K562 (cell line): ENCODE measurements at regions not wholly inside any gene's neighbourhood (a gene's known extent, or its start where the extent isn't known, plus 50 kb on each side); places are given as distances from the start of the nearest gene placed in this dataset.

ENCODE experiments used
- ARID3A ChIP-seq: IDR thresholded peaks from 2 replicates; pipeline ENCODE4 v1.6.1; 2012; ENCODE audit warnings: low read depth, low read length, improper control_type of control experiment, borderline replicate concordance
- ARID4B ChIP-seq: sonication (generic); formaldehyde crosslinking; IDR thresholded peaks from 2 replicates; pipeline ENCODE4 v1.8.0; 2022; ENCODE audit warnings: mild to moderate bottlenecking, missing genetic modification reagents
- HIVEP1 ChIP-seq: fragments of 250-450 bp; sonication (Bioruptor Pico); IDR thresholded peaks from 2 replicates; pipeline ENCODE4 v1.4.0; 2020; ENCODE audit warnings: mild to moderate bottlenecking
- PML ChIP-seq: IDR thresholded peaks from 2 replicates; pipeline ENCODE4 v1.6.1; 2012; ENCODE audit warnings: low read length, inconsistent platforms
- XRCC4 ChIP-seq: IDR thresholded peaks from one replicate; pipeline ENCODE4 v1.6.1; 2011; ENCODE audit not compliant: insufficient read depth, insufficient read length; ENCODE audit errors: extremely low read depth
- ZNF655 ChIP-seq: fragments of 250-450 bp; sonication (Bioruptor Pico); IDR thresholded peaks from 2 replicates; pipeline ENCODE4 v1.5.0; 2021
- ZNF717 ChIP-seq: fragments of 250-450 bp; sonication (Bioruptor Pico); IDR thresholded peaks from 2 replicates; pipeline ENCODE4 v1.5.0; 2021
- TF ChIP-seq, protein P1 (sequence below): fragments of 450-650 bp; IDR thresholded peaks from 2 replicates; pipeline ENCODE4 v1.6.1; 2016; ENCODE audit warnings: low read depth
- TF ChIP-seq, protein P2 (sequence below): conservative IDR thresholded peaks from 2 replicates; pipeline ENCODE4 v1.6.1; 2011; ENCODE audit warnings: low read depth, mild to moderate bottlenecking, low read length; ENCODE audit not compliant: control insufficient read depth
- TF ChIP-seq, protein P3 (sequence below): fragments of 250-450 bp; sonication (Bioruptor Pico); IDR thresholded peaks from 2 replicates; pipeline ENCODE4 v1.5.0; 2021

GRCh38 chr4:24638396-24638875 is 54.1 kb upstream of the DHX15 start (continued):
- no peak for TF ChIP-seq ARID4B
- no peak for TF ChIP-seq PML
- TF ChIP-seq, protein P1, sequence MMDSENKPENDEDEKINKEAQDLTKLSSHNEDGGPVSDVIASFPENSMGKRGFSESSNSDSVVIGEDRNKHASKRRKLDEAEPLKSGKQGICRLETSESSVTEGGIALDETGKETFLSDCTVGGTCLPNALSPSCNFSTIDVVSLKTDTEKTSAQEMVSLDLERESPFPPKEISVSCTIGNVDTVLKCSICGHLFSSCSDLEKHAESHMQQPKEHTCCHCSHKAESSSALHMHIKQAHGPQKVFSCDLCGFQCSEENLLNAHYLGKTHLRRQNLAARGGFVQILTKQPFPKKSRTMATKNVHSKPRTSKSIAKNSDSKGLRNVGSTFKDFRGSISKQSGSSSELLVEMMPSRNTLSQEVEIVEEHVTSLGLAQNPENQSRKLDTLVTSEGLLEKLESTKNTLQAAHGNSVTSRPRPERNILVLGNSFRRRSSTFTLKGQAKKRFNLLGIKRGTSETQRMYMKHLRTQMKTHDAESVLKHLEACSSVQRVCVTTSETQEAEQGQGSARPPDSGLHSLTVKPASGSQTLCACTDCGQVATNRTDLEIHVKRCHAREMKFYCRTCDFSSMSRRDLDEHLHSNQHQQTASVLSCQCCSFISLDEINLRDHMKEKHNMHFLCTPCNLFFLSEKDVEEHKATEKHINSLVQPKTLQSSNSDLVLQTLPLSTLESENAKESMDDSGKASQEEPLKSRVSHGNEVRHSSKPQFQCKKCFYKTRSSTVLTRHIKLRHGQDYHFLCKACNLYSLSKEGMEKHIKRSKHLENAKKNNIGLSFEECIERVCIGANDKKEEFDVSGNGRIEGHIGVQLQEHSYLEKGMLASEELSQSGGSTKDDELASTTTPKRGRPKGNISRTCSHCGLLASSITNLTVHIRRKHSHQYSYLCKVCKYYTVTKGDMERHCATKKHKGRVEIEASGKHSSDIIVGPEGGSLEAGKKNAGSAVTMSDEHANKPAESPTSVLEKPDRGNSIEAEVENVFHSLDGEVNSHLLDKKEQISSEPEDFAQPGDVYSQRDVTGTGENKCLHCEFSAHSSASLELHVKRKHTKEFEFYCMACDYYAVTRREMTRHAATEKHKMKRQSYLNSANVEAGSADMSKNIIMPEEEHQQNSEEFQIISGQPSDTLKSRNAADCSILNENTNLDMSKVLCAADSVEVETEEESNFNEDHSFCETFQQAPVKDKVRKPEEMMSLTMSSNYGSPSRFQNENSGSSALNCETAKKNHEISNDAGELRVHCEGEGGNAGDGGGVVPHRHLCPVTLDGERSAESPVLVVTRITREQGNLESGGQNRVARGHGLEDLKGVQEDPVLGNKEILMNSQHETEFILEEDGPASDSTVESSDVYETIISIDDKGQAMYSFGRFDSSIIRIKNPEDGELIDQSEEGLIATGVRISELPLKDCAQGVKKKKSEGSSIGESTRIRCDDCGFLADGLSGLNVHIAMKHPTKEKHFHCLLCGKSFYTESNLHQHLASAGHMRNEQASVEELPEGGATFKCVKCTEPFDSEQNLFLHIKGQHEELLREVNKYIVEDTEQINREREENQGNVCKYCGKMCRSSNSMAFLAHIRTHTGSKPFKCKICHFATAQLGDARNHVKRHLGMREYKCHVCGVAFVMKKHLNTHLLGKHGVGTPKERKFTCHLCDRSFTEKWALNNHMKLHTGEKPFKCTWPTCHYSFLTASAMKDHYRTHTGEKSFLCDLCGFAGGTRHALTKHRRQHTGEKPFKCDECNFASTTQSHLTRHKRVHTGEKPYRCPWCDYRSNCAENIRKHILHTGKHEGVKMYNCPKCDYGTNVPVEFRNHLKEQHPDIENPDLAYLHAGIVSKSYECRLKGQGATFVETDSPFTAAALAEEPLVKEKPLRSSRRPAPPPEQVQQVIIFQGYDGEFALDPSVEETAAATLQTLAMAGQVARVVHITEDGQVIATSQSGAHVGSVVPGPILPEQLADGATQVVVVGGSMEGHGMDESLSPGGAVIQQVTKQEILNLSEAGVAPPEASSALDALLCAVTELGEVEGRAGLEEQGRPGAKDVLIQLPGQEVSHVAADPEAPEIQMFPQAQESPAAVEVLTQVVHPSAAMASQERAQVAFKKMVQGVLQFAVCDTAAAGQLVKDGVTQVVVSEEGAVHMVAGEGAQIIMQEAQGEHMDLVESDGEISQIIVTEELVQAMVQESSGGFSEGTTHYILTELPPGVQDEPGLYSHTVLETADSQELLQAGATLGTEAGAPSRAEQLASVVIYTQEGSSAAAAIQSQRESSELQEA = no peak
- TF ChIP-seq ZNF655 (CRISPR knock-in tag) = no peak
- no peak for TF ChIP-seq ZNF717 (CRISPR knock-in tag)
- TF ChIP-seq XRCC4 = no peak
- no peak for TF ChIP-seq HIVEP1 (CRISPR knock-in tag)
- TF ChIP-seq ARID3A = no peak
- TF ChIP-seq, protein P2, sequence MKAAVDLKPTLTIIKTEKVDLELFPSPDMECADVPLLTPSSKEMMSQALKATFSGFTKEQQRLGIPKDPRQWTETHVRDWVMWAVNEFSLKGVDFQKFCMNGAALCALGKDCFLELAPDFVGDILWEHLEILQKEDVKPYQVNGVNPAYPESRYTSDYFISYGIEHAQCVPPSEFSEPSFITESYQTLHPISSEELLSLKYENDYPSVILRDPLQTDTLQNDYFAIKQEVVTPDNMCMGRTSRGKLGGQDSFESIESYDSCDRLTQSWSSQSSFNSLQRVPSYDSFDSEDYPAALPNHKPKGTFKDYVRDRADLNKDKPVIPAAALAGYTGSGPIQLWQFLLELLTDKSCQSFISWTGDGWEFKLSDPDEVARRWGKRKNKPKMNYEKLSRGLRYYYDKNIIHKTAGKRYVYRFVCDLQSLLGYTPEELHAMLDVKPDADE = no peak
- TF ChIP-seq, protein P3, sequence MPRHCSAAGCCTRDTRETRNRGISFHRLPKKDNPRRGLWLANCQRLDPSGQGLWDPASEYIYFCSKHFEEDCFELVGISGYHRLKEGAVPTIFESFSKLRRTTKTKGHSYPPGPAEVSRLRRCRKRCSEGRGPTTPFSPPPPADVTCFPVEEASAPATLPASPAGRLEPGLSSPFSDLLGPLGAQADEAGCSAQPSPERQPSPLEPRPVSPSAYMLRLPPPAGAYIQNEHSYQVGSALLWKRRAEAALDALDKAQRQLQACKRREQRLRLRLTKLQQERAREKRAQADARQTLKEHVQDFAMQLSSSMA (CRISPR knock-in tag) = no peak
